Tongue (tissue), 1 donor: ENCODE measurements at regions not wholly inside any gene's neighbourhood (a gene's known extent, or its start where the extent isn't known, plus 50 kb on each side); places are given as distances from the start of the nearest gene placed in this dataset.
A peak's percentile ranks its signal among the peaks of the same experiment; 100 is the strongest.

Experiments used
- DNase-seq: peaks from one replicate; pipeline ENCODE4 v3.0.0-alpha.2; 2015

- no peak for DNase-seq
Measured at GRCh38 chr7:119271147-119271779, 1001.7 kb upstream of the KCND2 start.

- no peak for DNase-seq
Measured at GRCh38 chr7:119281181-119281846, 991.7 kb upstream of the KCND2 start.

GRCh38 chr7:119283353-119283752 is 989.6 kb upstream of the KCND2 start:
- DNase-seq, result no peak

- no peak for DNase-seq
Measured at GRCh38 chr7:119288416-119288815, 984.6 kb upstream of the KCND2 start.

- DNase-seq, result peak; percentile 2
Measured at GRCh38 chr7:119300341-119300740, 972.6 kb upstream of the KCND2 start.

- DNase-seq, result no peak
Measured at GRCh38 chr7:119320316-119320715, 952.7 kb upstream of the KCND2 start.

- no peak for DNase-seq
Measured at GRCh38 chr7:119329715-119330114, 943.3 kb upstream of the KCND2 start.

GRCh38 chr7:119335405-119335804 is 937.6 kb upstream of the KCND2 start:
- no peak for DNase-seq

- no peak for DNase-seq
Measured at GRCh38 chr7:119341822-119342221, 931.2 kb upstream of the KCND2 start.

- DNase-seq, result no peak
Measured at GRCh38 chr7:119343289-119343688, 929.7 kb upstream of the KCND2 start.

GRCh38 chr7:119344466-119344865 is 928.5 kb upstream of the KCND2 start:
- no peak for DNase-seq

GRCh38 chr7:119348491-119348890 is 924.5 kb upstream of the KCND2 start:
- DNase-seq, result no peak

- DNase-seq, result no peak
Measured at GRCh38 chr7:119350334-119350733, 922.6 kb upstream of the KCND2 start.

GRCh38 chr7:119351320-119351719 is 921.7 kb upstream of the KCND2 start:
- DNase-seq, result no peak

GRCh38 chr7:119374436-119374835 is 898.5 kb upstream of the KCND2 start:
- DNase-seq, result no peak

GRCh38 chr7:119377861-119378260 is 895.1 kb upstream of the KCND2 start:
- DNase-seq, result no peak

- no peak for DNase-seq
Measured at GRCh38 chr7:119382726-119383125, 890.2 kb upstream of the KCND2 start.

- no peak for DNase-seq
Measured at GRCh38 chr7:119395024-119395423, 878.0 kb upstream of the KCND2 start.

GRCh38 chr7:119397156-119397555 is 875.8 kb upstream of the KCND2 start:
- DNase-seq, result no peak

GRCh38 chr7:119408596-119408995 is 864.4 kb upstream of the KCND2 start:
- DNase-seq, result no peak

GRCh38 chr7:119413314-119413805 is 859.6 kb upstream of the KCND2 start:
- no peak for DNase-seq

- no peak for DNase-seq
Measured at GRCh38 chr7:119415682-119416081, 857.3 kb upstream of the KCND2 start.

GRCh38 chr7:119421657-119422056 is 851.3 kb upstream of the KCND2 start:
- no peak for DNase-seq

GRCh38 chr7:119436882-119437281 is 836.1 kb upstream of the KCND2 start:
- DNase-seq, result no peak
